Small intestine (tissue), 7 donors: ENCODE measurements at regions not wholly inside any gene's neighbourhood (a gene's known extent, or its start where the extent isn't known, plus 50 kb on each side); places are given as distances from the start of the nearest gene placed in this dataset.

ENCODE experiments used
- DNase-seq, 2 donors: peaks; one replicate each; pipeline versions ENCODE4 v3.0.0 to v3.0.0-alpha.2; 2013
- FAIRE-seq: peaks from 2 replicates; lab custom pipeline; 2012; peaks lifted over from hg19 to GRCh38; lab: Jason Lieb, UNC
- H3K27ac ChIP-seq, 3 donors: one replicate each; pipeline ENCODE4 v1.5.1; 2013; ENCODE audit warnings: low read length in 2 of 3, mild to moderate bottlenecking in 2 of 3, control low read depth in 1 of 3, inconsistent platforms in 1 of 3, low read depth in 1 of 3, moderate library complexity in 1 of 3
- H3K27me3 ChIP-seq, 3 donors: one replicate each; pipeline ENCODE4 v1.6.1; 2013; ENCODE audit warnings: low read length in 3 of 3, inconsistent platforms in 1 of 3; ENCODE audit not compliant: control insufficient read depth in 3 of 3, insufficient read depth in 3 of 3
- H3K36me3 ChIP-seq, 3 donors: one replicate each; pipeline ENCODE4 v1.6.1; 2013; ENCODE audit warnings: low read length in 3 of 3, inconsistent platforms in 1 of 3, low read depth in 1 of 3, mild to moderate bottlenecking in 1 of 3, moderate library complexity in 1 of 3; ENCODE audit not compliant: control insufficient read depth in 3 of 3, insufficient read depth in 2 of 3
- H3K4me1 ChIP-seq, 3 donors: one replicate each; pipeline ENCODE4 v1.6.1; 2013; ENCODE audit warnings: low read length in 2 of 3, inconsistent platforms in 1 of 3, low read depth in 1 of 3, mild to moderate bottlenecking in 1 of 3, moderate library complexity in 1 of 3; ENCODE audit not compliant: control insufficient read depth in 3 of 3, insufficient read depth in 2 of 3
- H3K4me3 ChIP-seq, 3 donors: one replicate each; pipeline ENCODE4 v1.5.1; 2013; ENCODE audit warnings: low read length in 3 of 3, control low read depth in 1 of 3, inconsistent platforms in 1 of 3, low read depth in 1 of 3, mild to moderate bottlenecking in 1 of 3, moderate library complexity in 1 of 3
- H3K9me3 ChIP-seq, 2 donors: one replicate each; pipeline ENCODE4 v1.6.1; 2013; ENCODE audit warnings: low read depth in 1 of 2, low read length in 1 of 2; ENCODE audit not compliant: control insufficient read depth in 2 of 2, insufficient read depth in 1 of 2
- WGBS, 3 donors: extraction: QIAGEN DNeasy Blood & Tissue Kit; methylation state at CpG; one replicate each; pipeline ENCODE4 v1.1.7; 2013; 5-methylcytosine and 5-hydroxymethylcytosine counted together
- donor health status: healthy with polysubstance abuse.
- donor health status: control.
- donor health status: control.
- donor health status: Bipolar disorder and iron deficiency.
- donor health status: healthy.

- FAIRE-seq (no peak), DNase-seq (no peak)
- Histone ChIP-seq H3K27me3 (no peaks in the 10 kb centered on the region), H3K4me3 (no peak overlapping the region), H3K4me1 (no peaks in the 10 kb centered on the region), H3K9me3 (no peaks in the 10 kb centered on the region), H3K36me3 (no peaks in the 10 kb centered on the region), H3K27ac (no peak overlapping the region)
- 70 to 83% (median 83%) methylated on average over 1 of the region's 1 CpG for WGBS, 3 donors
Measured at GRCh38 chr6:140300331-140300730, 925.9 kb upstream of the CITED2 start.

GRCh38 chr6:140289186-140289585 is 914.7 kb upstream of the CITED2 start:
- Histone ChIP-seq H3K27ac (no peak overlapping the region), H3K4me3 (no peak overlapping the region), H3K36me3 (no peaks in the 10 kb centered on the region), H3K9me3 (peaks cover 0 to 10% of the 10 kb centered on the region in 2 donors), H3K4me1 (no peaks in the 10 kb centered on the region), H3K27me3 (no peaks in the 10 kb centered on the region)
- no peak for DNase-seq
- no peak for FAIRE-seq
- WGBS, 3 donors: 78 to 82% (median 79%) methylated on average over 3 of the region's 3 CpGs

GRCh38 chr6:140285998-140286690 is 911.7 kb upstream of the CITED2 start:
- H3K27me3 ChIP-seq: no peaks in the 10 kb centered on the region
- H3K36me3 ChIP-seq: no peaks in the 10 kb centered on the region
- H3K9me3 ChIP-seq: peaks cover 0 to 8% of the 10 kb centered on the region in 2 donors
- H3K27ac ChIP-seq: no peak overlapping the region
- DNase-seq (no peak), FAIRE-seq (no peak)
- H3K4me3 ChIP-seq: no peak overlapping the region
- WGBS, 3 donors: 85 to 93% (median 87%) methylated on average over 1 of the region's 1 CpG
- H3K4me1 ChIP-seq: no peaks in the 10 kb centered on the region

GRCh38 chr6:140285471-140285870 is 911.0 kb upstream of the CITED2 start:
- Histone ChIP-seq H3K27me3 (no peaks in the 10 kb centered on the region), H3K27ac (no peak overlapping the region), H3K9me3 (peaks cover 0 to 2% of the 10 kb centered on the region in 2 donors), H3K4me3 (no peak overlapping the region), H3K4me1 (no peaks in the 10 kb centered on the region), H3K36me3 (no peaks in the 10 kb centered on the region)
- FAIRE-seq: no peak
- 73 to 82% (median 82%) methylated on average over 2 of the region's 2 CpGs for WGBS, 3 donors
- no peak for DNase-seq

- DNase-seq (no peak), FAIRE-seq (no peak)
- Histone ChIP-seq H3K27ac (no peak overlapping the region), H3K4me3 (no peak overlapping the region), H3K9me3 (no peaks in the 10 kb centered on the region), H3K4me1 (no peaks in the 10 kb centered on the region), H3K36me3 (no peaks in the 10 kb centered on the region), H3K27me3 (no peaks in the 10 kb centered on the region)
- WGBS, 3 donors: 53 to 79% (median 59%) methylated on average over 1 of the region's 1 CpG
Measured at GRCh38 chr6:140284871-140285270, 910.4 kb upstream of the CITED2 start.

GRCh38 chr6:140283197-140283596 is 908.7 kb upstream of the CITED2 start:
- H3K9me3 ChIP-seq: no peaks in the 10 kb centered on the region
- no peaks in the 10 kb centered on the region for H3K4me1 ChIP-seq
- no peak overlapping the region for H3K4me3 ChIP-seq
- 54 to 67% (median 64%) methylated on average over 2 of the region's 2 CpGs for WGBS, 3 donors
- H3K27ac ChIP-seq: no peak overlapping the region
- FAIRE-seq (no peak), DNase-seq (no peak)
- H3K27me3 ChIP-seq: no peaks in the 10 kb centered on the region
- no peaks in the 10 kb centered on the region for H3K36me3 ChIP-seq

- Histone ChIP-seq H3K36me3 (no peaks in the 10 kb centered on the region), H3K27me3 (no peaks in the 10 kb centered on the region), H3K4me3 (no peak overlapping the region), H3K4me1 (no peaks in the 10 kb centered on the region), H3K27ac (peak overlapping the region in 1 of 3 donors; percentile 70), H3K9me3 (no peaks in the 10 kb centered on the region)
- FAIRE-seq: peak; percentile 76
- DNase-seq: peak; percentile 45 to 64
- 13 to 62% (median 25%) methylated on average over 1 of the region's 1 CpG for WGBS, 3 donors
Measured at GRCh38 chr6:140281767-140282166, 907.3 kb upstream of the CITED2 start.

GRCh38 chr6:140281236-140281635 is 906.8 kb upstream of the CITED2 start:
- Histone ChIP-seq H3K4me1 (no peaks in the 10 kb centered on the region), H3K9me3 (no peaks in the 10 kb centered on the region), H3K27ac (peak overlapping the region in 1 of 3 donors; percentile 70), H3K27me3 (no peaks in the 10 kb centered on the region), H3K4me3 (no peak overlapping the region), H3K36me3 (no peaks in the 10 kb centered on the region)
- 22 to 61% (median 29%) methylated on average over 2 of the region's 2 CpGs for WGBS, 3 donors
- no peak for FAIRE-seq
- peak in 1 of 2 donors; percentile 5 for DNase-seq

GRCh38 chr6:140276719-140277118 is 902.3 kb upstream of the CITED2 start:
- Histone ChIP-seq H3K4me3 (no peak overlapping the region), H3K27me3 (no peaks in the 10 kb centered on the region), H3K27ac (no peak overlapping the region), H3K36me3 (no peaks in the 10 kb centered on the region), H3K9me3 (no peaks in the 10 kb centered on the region), H3K4me1 (no peaks in the 10 kb centered on the region)
- WGBS, 3 donors: 75 to 83% (median 80%) methylated on average over 1 of the region's 1 CpG
- FAIRE-seq: peak; percentile 36
- DNase-seq: no peak
